ENCODE measurements at regions not wholly inside any gene's neighbourhood (a gene's known extent, or its start where the extent isn't known, plus 50 kb on each side); places are given as distances from the start of the nearest gene placed in this dataset.

DNA sequence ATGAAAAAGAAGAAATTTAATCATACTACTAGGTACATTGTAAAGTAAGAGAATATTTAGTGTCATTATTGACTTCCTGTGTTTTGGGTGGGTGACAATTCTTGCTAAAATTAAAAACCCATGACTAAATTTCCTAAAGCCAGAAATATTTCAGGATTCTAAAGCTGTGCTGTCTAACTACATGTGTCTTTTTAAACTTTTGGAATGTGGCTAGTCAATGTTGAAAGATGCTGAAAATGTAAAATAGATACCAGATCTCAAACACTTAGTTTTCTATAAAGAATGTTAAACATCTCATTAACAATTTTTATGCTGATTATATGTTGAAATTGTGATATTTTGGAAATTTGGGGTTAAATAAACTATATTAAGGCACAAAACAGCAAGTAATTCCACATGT lies 308.9 kb upstream of the TMCO5A start:
- DNase-seq (ENCODE audit: low spot score): no peak
- TF ChIP-seq, protein P1, sequence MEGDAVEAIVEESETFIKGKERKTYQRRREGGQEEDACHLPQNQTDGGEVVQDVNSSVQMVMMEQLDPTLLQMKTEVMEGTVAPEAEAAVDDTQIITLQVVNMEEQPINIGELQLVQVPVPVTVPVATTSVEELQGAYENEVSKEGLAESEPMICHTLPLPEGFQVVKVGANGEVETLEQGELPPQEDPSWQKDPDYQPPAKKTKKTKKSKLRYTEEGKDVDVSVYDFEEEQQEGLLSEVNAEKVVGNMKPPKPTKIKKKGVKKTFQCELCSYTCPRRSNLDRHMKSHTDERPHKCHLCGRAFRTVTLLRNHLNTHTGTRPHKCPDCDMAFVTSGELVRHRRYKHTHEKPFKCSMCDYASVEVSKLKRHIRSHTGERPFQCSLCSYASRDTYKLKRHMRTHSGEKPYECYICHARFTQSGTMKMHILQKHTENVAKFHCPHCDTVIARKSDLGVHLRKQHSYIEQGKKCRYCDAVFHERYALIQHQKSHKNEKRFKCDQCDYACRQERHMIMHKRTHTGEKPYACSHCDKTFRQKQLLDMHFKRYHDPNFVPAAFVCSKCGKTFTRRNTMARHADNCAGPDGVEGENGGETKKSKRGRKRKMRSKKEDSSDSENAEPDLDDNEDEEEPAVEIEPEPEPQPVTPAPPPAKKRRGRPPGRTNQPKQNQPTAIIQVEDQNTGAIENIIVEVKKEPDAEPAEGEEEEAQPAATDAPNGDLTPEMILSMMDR (IDR thresholded peaks at IDR 0.05; ENCODE audit: extremely low read depth, missing control alignments): no peak

DNA sequence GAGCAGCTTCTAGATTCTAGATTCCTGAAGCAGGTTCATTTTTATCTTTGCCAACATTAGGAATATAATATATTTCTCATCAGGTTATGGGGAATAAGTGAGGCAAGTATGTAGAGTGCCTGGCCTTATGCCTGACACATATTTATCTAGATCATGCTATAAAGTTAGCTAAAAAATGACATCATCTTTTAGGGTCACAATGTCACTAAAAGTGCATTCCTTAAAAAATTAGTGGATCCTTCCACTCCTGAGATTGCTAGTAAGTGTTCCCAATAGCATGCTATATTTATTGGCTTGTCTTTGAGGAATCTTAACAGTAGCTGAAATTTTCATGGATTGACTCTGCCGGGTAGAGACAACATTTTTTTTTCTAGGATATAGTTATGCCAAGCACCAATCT lies 305.9 kb upstream of the TMCO5A start:
- TF ChIP-seq, protein P1 (IDR thresholded peaks at IDR 0.05; ENCODE audit: extremely low read depth, missing control alignments): no peak
- no peak for DNase-seq (ENCODE audit: low spot score)

DNA sequence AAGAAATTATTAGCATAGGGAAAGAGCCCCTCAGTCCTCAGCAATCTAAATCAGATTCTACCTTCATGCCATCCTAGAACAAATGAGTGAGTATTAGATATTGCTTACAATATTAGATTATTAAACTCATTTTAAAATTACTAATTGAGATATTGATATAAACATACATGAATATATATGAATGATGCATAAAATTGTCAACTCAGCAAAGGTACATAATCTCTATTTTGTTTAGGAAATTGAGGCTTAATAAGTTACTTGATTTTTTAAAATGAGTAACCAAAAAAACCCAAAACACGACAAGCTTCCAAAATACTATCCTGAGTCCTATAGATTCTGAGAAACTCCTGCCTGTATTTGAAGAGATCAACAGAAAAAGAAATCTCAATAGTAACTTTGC lies 297.7 kb upstream of the TMCO5A start:
- no peak for DNase-seq (ENCODE audit: low spot score)
- TF ChIP-seq, protein P1 (IDR thresholded peaks at IDR 0.05; ENCODE audit: extremely low read depth, missing control alignments): no peak

DNA sequence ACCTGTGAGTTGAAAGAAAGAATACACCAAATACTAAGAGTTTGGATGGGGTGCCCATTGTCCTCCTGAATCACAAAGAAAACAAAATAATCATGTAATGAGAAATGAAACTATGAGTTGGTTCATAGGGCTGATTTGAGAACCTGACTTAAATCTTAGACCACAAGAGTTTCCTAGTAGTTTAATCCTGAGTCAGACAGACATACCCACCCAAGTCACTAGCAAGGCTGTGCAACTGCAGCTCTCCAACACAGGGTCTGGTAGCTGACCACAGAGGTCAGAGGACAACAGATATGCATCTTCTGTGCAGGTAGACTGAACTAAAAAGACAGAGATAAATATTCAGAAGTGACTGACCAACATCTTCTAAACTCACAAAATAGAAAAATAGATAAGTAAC lies 296.3 kb upstream of the TMCO5A start:
- TF ChIP-seq, protein P1 (IDR thresholded peaks at IDR 0.05; ENCODE audit: extremely low read depth, missing control alignments): no peak
- no peak for DNase-seq (ENCODE audit: low spot score)

DNA sequence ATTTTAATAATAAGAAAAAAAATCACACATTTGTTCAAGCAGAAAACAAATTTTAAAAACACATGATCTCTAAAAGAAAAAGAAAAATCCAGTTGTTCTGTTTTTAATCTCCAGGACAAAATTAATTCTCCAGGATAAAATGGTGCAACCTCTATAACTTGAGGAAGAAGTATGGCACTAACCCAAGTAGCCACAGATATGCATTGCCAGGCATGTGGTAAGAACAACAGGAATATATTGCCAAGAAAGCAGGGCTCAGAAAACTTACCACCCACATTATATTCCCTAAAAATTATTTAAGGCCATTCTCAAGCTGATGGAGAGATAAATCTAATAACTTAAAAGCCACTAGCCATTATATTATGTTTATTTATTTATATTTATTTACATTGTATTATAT lies 295.7 kb upstream of the TMCO5A start:
- TF ChIP-seq, protein P1 (IDR thresholded peaks at IDR 0.05; ENCODE audit: extremely low read depth, missing control alignments): no peak
- DNase-seq (ENCODE audit: low spot score): no peak

DNA sequence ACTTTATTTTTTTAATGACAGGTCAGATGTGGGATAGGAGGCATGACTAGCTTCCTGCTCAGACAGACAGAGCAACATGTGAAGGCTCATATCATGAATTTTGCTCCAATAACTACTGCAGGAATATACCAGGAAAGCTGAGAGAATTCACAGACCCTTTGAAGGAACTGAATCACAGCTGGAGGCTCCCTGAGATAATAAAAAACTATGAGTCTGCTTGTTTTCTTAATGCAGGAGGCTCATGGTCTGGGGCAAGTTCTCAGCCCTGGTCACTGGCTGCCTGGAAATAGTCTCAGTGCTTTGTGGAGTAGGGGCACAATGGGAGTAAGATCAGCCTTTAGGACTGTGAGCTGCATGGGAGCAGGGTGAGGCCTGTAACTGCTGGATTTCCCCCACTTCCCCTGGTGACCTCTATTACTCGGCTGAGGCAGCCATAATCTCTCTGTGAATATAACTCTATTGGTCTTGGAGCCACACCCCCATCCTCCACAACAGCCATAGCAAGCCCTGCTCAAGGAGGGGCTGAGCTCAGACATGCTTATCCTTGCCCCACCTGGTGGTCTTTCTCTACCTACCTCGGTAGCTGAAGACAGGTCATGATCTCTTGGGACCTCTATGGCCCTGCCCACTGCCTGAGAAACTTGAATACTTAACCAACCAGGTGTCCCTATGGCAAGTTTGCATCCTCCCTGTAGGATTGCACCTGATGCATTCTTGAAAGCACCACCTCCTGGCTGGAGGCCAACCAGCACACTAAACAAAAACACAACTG lies 281.6 kb upstream of the TMCO5A start:
- no peak for DNase-seq (ENCODE audit: low spot score)

DNA sequence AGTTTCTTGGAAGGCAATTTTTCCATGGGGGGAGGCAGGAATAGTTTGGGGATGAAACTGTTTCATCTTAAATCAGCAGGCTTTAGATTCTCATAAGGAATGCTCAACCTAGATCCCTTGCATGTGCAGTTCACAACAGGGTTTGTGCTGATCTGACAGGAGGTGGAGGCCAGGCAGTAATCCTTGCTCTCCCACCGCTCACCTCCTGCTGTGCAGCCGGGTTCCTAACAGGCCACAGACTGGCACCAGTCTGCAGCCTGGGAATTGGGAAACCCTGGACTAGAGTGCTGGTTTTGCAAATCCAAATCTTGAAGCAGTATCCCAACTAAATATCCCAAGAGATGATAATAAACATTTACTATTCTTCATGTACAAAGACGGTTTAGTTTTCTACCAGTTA lies 256.3 kb upstream of the TMCO5A start:
- TF ChIP-seq, protein P1 (IDR thresholded peaks at IDR 0.05; ENCODE audit: extremely low read depth, missing control alignments): no peak
- no peak for DNase-seq (ENCODE audit: low spot score)

More for the DNA sequence above, 281.6 kb upstream of the TMCO5A start:
- TF ChIP-seq, protein P1 (IDR thresholded peaks at IDR 0.05; ENCODE audit: extremely low read depth, missing control alignments): no peak
